ENCODE measurements at regions not wholly inside any gene's neighbourhood (a gene's known extent, or its start where the extent isn't known, plus 50 kb on each side); places are given as distances from the start of the nearest gene placed in this dataset.

GRCh38 chr1:196152975-196153374 lies 455.3 kb downstream of the KCNT2 start (continued):
- no peak for TF ChIP-seq MAX (IDR thresholded peaks at IDR 0.05; ENCODE audit: low read depth, low read length)
- TF ChIP-seq GABPA (IDR thresholded peaks at IDR 0.05; ENCODE audit: low read depth), result no peak
- peak; percentile 39 for TF ChIP-seq RUNX3 (IDR thresholded peaks at IDR 0.05; ENCODE audit: low read length)
- no peak for TF ChIP-seq NFIC (IDR thresholded peaks at IDR 0.05; ENCODE audit: low read depth, low read length)
- TF ChIP-seq MXI1 (IDR thresholded peaks at IDR 0.05; ENCODE audit: low read depth, low read length), result no peak
- TF ChIP-seq BCL11A (IDR thresholded peaks at IDR 0.05; ENCODE audit: low read depth, low read length), result peak; percentile 43; the same call in 1 of the 2 replicates
- no peak for TF ChIP-seq YY1 (IDR thresholded peaks at IDR 0.05; ENCODE audit: low read depth, low read length)
- no peak for TF ChIP-seq IKZF1 (conservative IDR thresholded peaks at IDR 0.05)
- TF ChIP-seq NKRF (conservative IDR thresholded peaks at IDR 0.05), result no peak
- TF ChIP-seq CBX5 (IDR thresholded peaks at IDR 0.05; ENCODE audit: low read depth), result no peak
- peak; percentile 56 for TF ChIP-seq ATF7 (IDR thresholded peaks at IDR 0.05; ENCODE audit: low read depth)
- no peak for TF ChIP-seq CTCF (IDR thresholded peaks at IDR 0.05 in 2 of 3, conservative IDR thresholded peaks at IDR 0.05 in 1 of 3; ENCODE audit: control insufficient read depth in 2 of 3, extremely low read depth in 1 of 3, insufficient read depth in 1 of 3, low read depth in 3 of 3, low read length in 3 of 3)
- no peak for TF ChIP-seq NFYA (IDR thresholded peaks at IDR 0.05; ENCODE audit: borderline replicate concordance, low read depth, low read length)
